HG02840 (cell line): ENCODE measurements at regions not wholly inside any gene's neighbourhood (a gene's known extent, or its start where the extent isn't known, plus 50 kb on each side); places are given as distances from the start of the nearest gene placed in this dataset.
"Not testable (repeated sequence)": the region's sequence is repeated elsewhere in the genome, so short reads cannot be mapped to it uniquely, and the experiment has no call there.

Experiments used
- ATAC-seq: cut with Tn5 transposase; IDR thresholded peaks from one replicate; pipeline ENCODE4 v1.9.1; 2021; ENCODE audit warnings: mild to moderate bottlenecking, moderate library complexity, moderate number of reproducible peaks; ENCODE audit not compliant: unreplicated experiment, low FRiP score

DNA sequence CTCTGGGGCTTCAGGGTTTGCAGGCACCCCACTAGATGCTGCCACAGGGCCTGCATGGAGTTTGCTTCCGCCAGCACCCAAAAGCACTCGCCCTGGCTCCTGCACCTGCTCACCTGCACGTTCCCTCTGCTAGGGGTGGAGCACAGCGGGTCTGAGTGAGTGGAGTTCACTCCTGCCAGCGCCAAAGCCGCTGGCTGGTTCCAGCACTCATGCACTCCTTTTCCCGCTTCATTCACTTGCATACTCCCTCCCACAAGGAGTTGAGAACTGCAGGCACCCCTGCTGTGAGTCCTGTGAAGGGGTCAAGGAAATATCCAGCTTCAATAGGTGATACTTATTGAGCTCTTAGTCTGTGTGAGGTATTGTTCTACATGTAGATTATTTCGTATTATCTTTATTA lies 537.5 kb downstream of the NR2F2 start:
- no peak for ATAC-seq

GRCh38 chr15:96869122-96869521 lies 538.6 kb downstream of the NR2F2 start:
- no peak for ATAC-seq

DNA sequence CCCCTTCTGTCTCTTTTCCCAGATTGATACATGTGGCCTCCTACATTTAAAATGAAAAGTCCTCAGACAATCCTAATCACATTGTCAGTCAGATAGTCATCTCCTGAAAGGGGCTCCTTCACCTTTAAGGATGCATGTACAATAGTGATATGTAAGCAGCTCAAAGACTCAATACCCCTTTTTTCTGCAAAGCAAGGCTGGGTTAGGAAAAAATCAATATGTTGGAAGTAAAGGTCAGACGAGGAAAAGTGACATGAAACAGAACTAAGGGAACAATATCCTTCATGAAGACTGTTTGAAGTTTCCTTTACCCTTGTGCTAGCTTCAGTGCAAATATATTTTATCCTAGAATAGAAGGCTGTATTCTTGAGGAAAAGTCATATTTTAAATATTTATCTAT lies 539.3 kb downstream of the NR2F2 start:
- ATAC-seq: no peak

GRCh38 chr15:96870580-96870979 lies 540.1 kb downstream of the NR2F2 start:
- ATAC-seq: no peak

DNA sequence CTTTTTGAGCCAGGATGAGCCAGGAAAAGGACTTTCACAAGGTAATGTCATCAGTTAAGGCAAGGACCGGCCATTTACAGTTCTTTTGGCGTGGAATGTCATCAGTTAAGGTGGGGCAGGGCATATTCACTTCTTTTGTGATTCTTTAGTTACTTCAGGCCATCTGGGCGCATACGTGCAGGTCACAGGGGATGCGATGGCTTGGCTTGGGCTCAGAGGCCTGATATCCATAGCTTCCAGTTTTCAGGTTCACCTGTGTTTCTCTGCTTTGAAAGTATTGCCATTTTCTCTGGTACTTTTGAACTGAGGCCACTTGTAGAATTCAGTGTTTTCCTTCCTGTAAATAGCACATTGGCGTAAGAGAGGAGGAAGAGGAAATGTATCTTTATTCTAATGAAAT lies 546.9 kb downstream of the NR2F2 start:
- not testable (repeated sequence) for ATAC-seq

GRCh38 chr15:96878129-96878528 lies 547.6 kb downstream of the NR2F2 start:
- ATAC-seq: no peak

- ATAC-seq: no peak
Observed at GRCh38 chr15:96882121-96882772, 551.7 kb downstream of the NR2F2 start.

DNA sequence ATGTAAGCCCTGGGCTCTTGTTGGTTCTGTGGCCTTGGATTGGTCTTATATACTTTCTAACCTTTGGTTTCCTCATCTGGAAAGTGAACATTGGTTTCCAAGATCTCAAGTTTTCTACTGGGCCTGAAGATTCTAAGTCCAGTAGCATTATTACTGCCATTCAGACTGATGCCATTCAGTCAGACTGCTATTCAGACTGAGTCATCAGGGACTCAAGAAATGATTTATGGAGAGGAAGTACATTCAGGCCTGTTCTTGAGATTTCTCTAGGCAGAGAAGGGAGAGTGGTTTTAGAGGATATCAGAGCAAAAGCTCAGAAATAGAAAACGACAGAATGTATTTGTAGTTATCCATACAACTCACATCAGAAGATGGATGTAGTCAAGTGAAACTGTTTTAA lies 557.2 kb downstream of the NR2F2 start:
- ATAC-seq: no peak

GRCh38 chr15:96888764-96889163 lies 558.3 kb downstream of the NR2F2 start:
- ATAC-seq: no peak

- no peak for ATAC-seq
Observed at GRCh38 chr15:96889734-96890480, 559.4 kb downstream of the NR2F2 start.

GRCh38 chr15:96891046-96891445 lies 560.5 kb downstream of the NR2F2 start:
- no peak for ATAC-seq

DNA sequence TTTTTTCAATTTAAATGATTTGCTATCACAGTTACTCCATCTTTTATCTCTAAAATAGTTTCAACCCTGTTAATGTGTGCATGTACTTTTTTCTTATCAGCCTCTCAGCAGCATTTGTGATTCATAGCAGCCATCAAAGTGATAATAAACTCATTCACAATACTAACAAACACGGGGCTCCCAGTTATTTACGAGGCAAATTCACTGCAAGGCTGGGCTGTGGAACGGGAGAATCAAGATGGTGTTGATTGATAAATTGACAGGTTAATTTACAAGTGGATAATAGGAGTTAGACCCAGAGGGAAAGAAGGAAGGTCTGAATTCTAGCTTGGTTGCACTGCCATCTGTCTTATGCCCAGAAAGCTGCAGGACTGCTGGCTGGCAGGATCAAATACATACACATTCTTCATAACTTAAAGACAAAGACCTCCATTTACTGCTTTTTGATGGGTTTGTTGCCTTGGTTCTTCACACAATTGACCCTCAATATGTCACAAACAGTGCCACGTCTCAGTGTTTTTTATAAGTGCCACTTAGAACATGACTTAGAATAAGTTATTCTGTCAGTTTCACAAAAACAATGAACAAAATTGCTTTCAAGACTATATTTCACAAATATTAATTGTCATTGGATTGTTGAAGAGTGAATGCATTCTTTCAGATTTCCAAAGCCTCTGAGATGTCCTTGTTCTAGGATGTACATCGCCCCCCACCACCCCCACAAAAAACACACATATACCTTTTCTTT lies 562.8 kb downstream of the NR2F2 start:
- ATAC-seq: no peak

GRCh38 chr15:96894659-96895058 lies 564.2 kb downstream of the NR2F2 start:
- ATAC-seq: no peak

GRCh38 chr15:96896766-96897165 lies 566.3 kb downstream of the NR2F2 start:
- no peak for ATAC-seq

DNA sequence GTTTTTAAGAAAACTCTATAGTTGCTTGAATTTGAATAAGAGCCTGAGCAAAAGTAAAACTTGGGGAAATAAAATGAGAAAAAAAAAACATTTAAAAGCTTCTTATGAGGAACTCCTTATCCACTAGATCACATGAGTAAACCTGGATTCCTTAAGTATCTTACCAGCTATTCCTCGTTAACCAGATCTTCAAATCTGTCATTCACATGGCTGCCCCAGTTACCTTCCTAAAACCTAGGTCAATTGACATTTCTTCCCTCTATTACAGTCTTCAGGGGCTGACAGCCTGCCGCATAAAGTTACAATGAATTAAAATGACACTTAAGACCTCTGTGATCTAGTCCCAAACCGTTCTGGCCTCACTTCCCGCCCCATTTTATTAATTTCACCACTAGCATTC lies 583.6 kb downstream of the NR2F2 start:
- no peak for ATAC-seq

DNA sequence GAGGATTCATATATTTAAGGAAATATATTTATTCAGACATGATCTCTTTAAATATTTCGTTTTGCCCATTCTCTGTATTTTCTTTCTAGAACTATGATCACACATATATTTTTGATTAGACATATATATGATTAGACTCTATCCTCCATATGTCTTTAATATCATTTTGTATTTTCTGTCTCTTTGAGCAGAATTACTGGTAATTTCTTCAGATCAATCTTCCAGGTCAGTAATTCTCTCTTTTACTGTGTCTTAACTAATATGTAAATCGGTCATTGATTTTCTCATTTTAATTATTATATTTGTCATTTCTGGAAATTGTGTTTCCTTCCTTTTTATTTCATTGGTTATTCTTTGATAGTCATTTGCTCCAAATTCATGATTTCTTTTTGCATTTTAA lies 586.2 kb downstream of the NR2F2 start:
- ATAC-seq: no peak

GRCh38 chr15:96924570-96924969 lies 594.1 kb downstream of the NR2F2 start:
- ATAC-seq: no peak

- ATAC-seq: no peak
Observed at GRCh38 chr15:96947296-96948229, 617.1 kb downstream of the NR2F2 start.

- no peak for ATAC-seq
Observed at GRCh38 chr15:96948981-96949380, 618.5 kb downstream of the NR2F2 start.

DNA sequence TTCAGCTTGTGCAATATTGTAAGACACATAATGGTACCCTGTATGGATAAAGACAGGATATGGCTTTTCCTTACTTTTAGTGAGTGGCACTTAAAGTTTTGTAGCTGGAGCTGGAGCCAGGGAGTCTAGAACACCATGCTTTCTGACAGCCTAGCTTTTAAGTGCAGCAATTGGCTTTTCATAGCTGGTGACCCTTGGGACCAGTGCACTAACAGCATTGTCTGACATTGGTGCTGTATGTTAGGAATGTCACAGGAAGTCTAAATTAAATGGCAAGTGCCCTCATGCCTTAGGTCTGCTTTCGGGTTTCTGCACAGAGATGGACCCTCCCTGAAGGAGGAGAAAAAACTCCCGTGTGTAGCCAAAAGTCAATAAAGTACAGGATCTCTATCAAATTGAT lies 628.2 kb downstream of the NR2F2 start:
- ATAC-seq: no peak
